RWPE2 (cell line): ENCODE measurements at regions not wholly inside any gene's neighbourhood (a gene's known extent, or its start where the extent isn't known, plus 50 kb on each side); places are given as distances from the start of the nearest gene placed in this dataset.

Source experiments
- ATAC-seq: fragments of 200-7000 bp; cut with Tn5 transposase; 3 replicates; pipeline ENCODE4 v1.9.1; 2021; ENCODE audit warnings: low read depth
- DNase-seq: peaks from one replicate; pipeline ENCODE4 v3.0.0-alpha.2; 2020; ENCODE audit warnings: low spot score
- H3K27ac ChIP-seq: fragments of 450-650 bp; 2 replicates; pipeline ENCODE4 v1.5.1; 2017; ENCODE audit warnings: mild to moderate bottlenecking; ENCODE audit not compliant: poor library complexity, severe bottlenecking
- H3K27me3 ChIP-seq: fragments of 250-450 bp; sonication (Bioruptor Pico); 2 replicates; pipeline ENCODE4 v1.5.1; 2021; ENCODE audit warnings: mild to moderate bottlenecking, moderate library complexity; ENCODE audit not compliant: insufficient read depth, poor library complexity, severe bottlenecking
- H3K36me3 ChIP-seq: fragments of 250-450 bp; sonication (Bioruptor Pico); 2 replicates; pipeline ENCODE4 v1.5.1; 2020; ENCODE audit warnings: low read depth, mild to moderate bottlenecking, moderate library complexity
- H3K4me1 ChIP-seq: fragments of 250-450 bp; sonication (Bioruptor Pico); 2 replicates; pipeline ENCODE4 v1.5.1; 2021; ENCODE audit warnings: mild to moderate bottlenecking, moderate library complexity; ENCODE audit not compliant: insufficient read depth, poor library complexity, severe bottlenecking
- H3K4me3 ChIP-seq: fragments of 250-450 bp; sonication (Bioruptor Pico); 2 replicates; pipeline ENCODE4 v1.5.1; 2021; ENCODE audit warnings: mild to moderate bottlenecking, moderate library complexity; ENCODE audit not compliant: severe bottlenecking
- H3K9me3 ChIP-seq: fragments of 250-450 bp; sonication (Bioruptor Pico); 2 replicates; pipeline ENCODE4 v1.5.1; 2021; ENCODE audit warnings: mild to moderate bottlenecking, moderate library complexity; ENCODE audit not compliant: severe bottlenecking
- TF ChIP-seq, protein P1 (sequence below): fragments of 450-650 bp; IDR thresholded peaks from one replicate; pipeline ENCODE4 v1.5.1; 2017; ENCODE audit warnings: mild to moderate bottlenecking, moderate library complexity; ENCODE audit not compliant: poor library complexity, severe bottlenecking

- Histone ChIP-seq H3K4me3 (no peak overlapping the region), H3K9me3 (no peaks in the 10 kb centered on the region), H3K27me3 (no peaks in the 10 kb centered on the region), H3K27ac (no peak overlapping the region), H3K36me3 (no peaks in the 10 kb centered on the region), H3K4me1 (no peaks in the 10 kb centered on the region)
- TF ChIP-seq, protein P1, sequence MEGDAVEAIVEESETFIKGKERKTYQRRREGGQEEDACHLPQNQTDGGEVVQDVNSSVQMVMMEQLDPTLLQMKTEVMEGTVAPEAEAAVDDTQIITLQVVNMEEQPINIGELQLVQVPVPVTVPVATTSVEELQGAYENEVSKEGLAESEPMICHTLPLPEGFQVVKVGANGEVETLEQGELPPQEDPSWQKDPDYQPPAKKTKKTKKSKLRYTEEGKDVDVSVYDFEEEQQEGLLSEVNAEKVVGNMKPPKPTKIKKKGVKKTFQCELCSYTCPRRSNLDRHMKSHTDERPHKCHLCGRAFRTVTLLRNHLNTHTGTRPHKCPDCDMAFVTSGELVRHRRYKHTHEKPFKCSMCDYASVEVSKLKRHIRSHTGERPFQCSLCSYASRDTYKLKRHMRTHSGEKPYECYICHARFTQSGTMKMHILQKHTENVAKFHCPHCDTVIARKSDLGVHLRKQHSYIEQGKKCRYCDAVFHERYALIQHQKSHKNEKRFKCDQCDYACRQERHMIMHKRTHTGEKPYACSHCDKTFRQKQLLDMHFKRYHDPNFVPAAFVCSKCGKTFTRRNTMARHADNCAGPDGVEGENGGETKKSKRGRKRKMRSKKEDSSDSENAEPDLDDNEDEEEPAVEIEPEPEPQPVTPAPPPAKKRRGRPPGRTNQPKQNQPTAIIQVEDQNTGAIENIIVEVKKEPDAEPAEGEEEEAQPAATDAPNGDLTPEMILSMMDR, result no peak
- ATAC-seq (no peak), DNase-seq (no peak)
Observed at GRCh38 chr18:37637478-37637850, 71.9 kb upstream of the CELF4 start.

DNA sequence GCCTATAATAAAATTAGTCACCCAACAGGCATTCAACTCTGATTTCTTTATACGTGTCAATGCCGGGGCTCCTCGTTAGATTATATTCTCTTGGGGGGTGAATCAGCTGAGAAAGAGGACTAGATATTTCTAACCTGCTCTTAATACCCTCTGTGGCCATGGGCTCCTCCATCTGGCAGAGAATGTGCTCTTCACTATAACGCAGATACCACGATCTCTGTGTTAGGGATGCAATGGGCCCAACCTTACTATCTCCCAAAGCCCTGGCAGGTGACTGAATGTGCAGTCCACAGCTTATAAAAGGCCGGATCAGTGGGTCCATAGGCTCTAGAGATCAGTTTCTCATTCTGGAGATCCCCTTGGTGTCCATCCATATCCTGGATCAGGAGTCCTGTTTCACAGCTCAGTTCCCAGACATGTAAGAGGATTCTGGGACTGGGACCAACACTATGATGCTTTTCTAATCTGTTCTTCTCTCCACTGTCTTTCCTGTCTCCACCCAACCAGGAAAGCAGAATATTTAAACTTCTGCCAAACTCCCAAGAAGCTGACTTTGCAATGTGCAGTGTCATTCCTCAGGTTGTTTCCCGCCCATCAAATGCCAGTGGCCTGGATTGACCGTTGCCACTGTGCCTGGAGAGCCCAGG lies 71.4 kb upstream of the CELF4 start:
- Histone ChIP-seq H3K36me3 (no peaks in the 10 kb centered on the region), H3K4me3 (no peak overlapping the region), H3K4me1 (no peaks in the 10 kb centered on the region), H3K27ac (no peak overlapping the region), H3K9me3 (no peaks in the 10 kb centered on the region), H3K27me3 (no peaks in the 10 kb centered on the region)
- no peak for ATAC-seq
- DNase-seq, result no peak
- TF ChIP-seq, protein P1, result no peak

- Histone ChIP-seq H3K27ac (no peak overlapping the region), H3K9me3 (no peaks in the 10 kb centered on the region)
Observed at GRCh38 chr18:37634516-37634915, 68.9 kb upstream of the CELF4 start.

DNA sequence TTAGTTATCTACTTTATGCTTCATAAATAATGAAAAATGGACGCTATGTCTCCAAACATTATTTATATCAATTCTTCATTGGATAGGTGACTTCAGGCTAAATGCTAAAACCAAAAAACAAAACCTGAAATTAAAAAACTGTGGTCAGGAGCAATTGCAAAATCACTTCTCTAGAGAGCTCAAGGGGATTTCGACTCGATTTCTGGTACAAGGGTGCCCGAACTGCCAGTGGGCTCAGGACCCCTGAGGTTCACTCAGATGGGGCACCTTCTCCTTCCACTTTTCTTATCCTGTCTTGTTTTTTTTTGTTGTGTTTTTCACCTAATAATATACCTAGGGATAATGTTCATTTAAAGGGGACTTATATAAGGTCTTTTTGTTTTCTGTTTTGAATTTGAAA lies 65.8 kb upstream of the CELF4 start:
- no peak for ATAC-seq
- Histone ChIP-seq H3K4me3 (no peak overlapping the region), H3K27me3 (no peaks in the 10 kb centered on the region), H3K27ac (no peak overlapping the region), H3K36me3 (no peaks in the 10 kb centered on the region), H3K4me1 (no peaks in the 10 kb centered on the region), H3K9me3 (no peaks in the 10 kb centered on the region)
- no peak for DNase-seq
- TF ChIP-seq, protein P1, result no peak

More at GRCh38 chr18:37634516-37634915, 68.9 kb upstream of the CELF4 start:
- H3K4me1 ChIP-seq, result no peaks in the 10 kb centered on the region
- ATAC-seq (no peak), DNase-seq (no peak)
- TF ChIP-seq, protein P1, result no peak
- no peaks in the 10 kb centered on the region for H3K36me3 ChIP-seq
- H3K4me3 ChIP-seq, result no peak overlapping the region
- no peaks in the 10 kb centered on the region for H3K27me3 ChIP-seq

DNA sequence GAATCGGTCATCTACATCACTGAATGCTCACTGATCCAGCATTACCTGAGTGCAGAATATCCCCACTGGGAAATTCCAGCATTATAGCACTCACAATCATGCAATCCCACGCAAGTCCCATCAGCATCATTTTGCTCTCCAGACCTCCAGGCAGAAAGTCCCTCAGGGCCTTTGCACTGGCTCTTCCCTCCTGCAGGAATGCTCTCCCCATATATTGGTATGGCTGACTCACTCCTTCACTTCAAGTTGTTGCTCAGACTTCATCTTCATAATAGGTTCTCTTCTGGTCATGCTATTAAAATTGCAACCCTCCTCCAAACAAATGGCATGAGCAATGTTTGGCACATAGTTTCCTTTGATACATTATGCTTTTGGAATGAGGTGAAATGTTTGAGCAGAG lies 64.7 kb upstream of the CELF4 start:
- no peak for ATAC-seq

More for the DNA sequence above, 64.7 kb upstream of the CELF4 start:
- Histone ChIP-seq H3K9me3 (no peaks in the 10 kb centered on the region), H3K27me3 (no peaks in the 10 kb centered on the region), H3K27ac (no peak overlapping the region), H3K4me3 (no peak overlapping the region), H3K36me3 (no peaks in the 10 kb centered on the region), H3K4me1 (no peaks in the 10 kb centered on the region)
- TF ChIP-seq, protein P1, result no peak
- DNase-seq, result no peak
